Right lung (tissue), 2 donors: ENCODE measurements at regions not wholly inside any gene's neighbourhood (a gene's known extent, or its start where the extent isn't known, plus 50 kb on each side); places are given as distances from the start of the nearest gene placed in this dataset.

Experiments
- DNase-seq, 2 donors: peaks; one replicate each; pipeline ENCODE4 v3.0.0-alpha.2; 2013

DNA sequence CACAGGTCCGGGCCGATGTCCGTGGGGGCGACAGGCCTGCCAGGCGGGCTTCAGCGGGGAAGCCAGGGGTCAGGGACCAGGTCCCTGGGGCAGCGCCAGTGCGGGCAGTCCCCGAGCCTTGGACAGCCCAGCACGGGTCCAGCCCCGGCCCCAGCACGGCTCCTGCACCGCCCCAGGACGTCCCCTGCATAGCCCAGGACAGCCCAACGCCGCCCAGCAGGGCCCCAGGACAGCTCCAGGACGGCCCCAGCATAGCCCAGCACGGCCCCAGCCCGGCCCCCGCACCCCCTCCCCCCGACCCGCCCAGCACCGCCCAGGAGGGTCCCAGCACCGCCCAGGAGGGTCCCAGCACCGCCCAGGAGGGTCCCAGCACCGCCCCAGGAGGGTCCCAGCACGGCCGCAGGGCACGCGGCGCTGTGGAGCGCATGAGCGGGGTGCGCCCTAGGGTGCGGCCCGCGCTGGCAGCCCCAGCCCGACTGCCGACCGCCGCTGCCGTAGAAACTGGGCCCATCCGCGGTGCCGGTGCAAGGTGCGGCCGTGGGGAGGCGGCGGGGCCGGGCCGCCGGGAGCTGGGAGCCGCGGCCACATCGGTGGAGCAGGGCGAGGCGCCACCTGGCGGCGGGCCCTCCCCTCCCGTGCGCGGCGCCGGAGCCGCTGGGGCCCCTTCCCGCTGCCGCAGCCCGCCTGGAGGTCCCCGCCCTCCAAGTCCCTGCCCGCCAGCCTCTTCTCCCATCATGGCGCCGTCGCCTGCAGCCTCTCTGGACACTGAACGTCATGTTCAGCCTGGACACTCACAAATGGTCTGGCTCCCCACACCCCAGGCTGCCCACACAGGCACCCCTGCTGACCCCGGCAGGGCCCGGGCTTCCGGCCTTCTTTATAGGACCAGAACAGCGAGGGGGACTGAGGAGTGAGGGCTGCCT lies 106.8 kb upstream of the NKX1-1 start:
- DNase-seq, result peak; percentile 12 to 22

DNA sequence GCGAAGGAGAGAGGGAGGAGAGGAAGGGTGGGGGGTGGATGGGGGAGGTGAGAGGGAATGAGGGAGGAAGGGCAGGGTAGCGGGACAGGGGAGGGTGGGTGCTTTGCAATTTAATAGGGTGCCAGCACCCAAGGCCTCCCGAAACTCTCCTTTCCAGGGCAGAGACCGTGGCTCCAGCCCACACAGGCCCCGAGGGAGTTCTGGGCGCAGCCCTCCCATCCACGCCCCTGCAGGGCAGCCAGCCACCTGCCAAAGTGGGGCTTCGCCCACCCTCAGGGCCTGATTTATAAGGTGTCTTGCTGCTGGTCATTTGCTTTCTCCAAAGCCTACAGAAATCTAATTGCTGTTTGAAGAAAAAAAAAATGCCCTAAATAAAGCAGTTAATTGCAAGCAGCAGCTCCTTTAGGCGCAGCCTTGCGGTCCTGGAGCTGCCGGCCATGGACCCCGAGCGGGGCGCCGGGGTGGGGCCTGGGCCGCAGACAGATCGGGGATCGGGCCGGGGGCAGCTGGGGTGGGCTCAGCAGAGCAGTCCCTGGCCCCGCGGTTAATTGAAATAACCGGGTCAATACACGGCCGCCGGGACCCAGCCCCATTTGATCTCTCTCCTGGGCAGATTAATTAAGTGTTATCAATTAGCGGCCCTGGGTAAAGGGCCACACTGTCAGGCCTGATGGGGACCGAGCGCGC lies 106.0 kb upstream of the NKX1-1 start:
- DNase-seq, result no peak

GRCh38 chr4:1511441-1512041 lies 105.3 kb upstream of the NKX1-1 start:
- peak in 1 of 2 donors; percentile 58 for DNase-seq

DNA sequence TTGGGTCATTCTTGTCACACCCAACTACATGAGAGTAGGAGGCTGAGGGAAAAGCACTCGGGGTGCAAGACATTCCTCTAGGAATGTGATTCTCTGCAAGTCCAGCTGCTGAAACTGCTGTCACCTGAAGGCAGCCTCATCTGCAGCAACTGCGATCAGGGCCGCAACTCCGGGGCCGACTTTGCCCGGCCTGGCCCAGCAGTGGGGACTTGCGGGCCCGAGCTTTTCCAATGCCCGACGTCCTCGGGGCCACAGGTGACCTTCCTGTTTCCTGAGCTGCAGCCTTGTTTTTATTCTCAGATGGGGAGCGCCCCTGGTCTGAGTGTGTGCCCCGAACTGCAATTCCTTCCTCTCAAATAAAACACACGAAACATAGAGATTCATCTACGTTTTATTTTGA lies 104.7 kb upstream of the NKX1-1 start:
- DNase-seq, result no peak

DNA sequence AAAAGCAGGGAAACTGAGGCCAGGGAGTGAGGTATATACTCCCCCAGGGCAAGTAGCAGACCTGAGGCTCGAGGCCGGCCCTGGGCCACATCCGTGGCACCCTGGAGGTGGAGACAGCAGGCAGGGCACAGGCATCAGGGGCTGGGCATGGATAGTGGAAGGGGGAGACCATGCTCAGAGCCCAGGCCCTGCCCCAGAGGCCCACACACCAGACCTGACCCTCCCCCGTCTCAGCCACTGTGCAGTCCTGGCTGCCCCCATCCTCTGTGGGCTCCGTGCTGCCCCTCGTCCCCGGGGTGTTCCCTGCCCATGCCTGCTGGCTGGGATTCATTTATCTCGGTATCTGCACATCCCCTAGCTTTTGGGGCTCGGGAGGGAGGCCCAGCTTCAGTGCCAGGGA lies 103.1 kb upstream of the NKX1-1 start:
- no peak for DNase-seq

GRCh38 chr4:1508161-1509160 lies 102.2 kb upstream of the NKX1-1 start:
- no peak for DNase-seq

- no peak for DNase-seq
These were observed 100.9 kb upstream of the NKX1-1 start for GRCh38 chr4:1506956-1507721.

GRCh38 chr4:1505511-1506460 lies 99.5 kb upstream of the NKX1-1 start:
- no peak for DNase-seq

DNA sequence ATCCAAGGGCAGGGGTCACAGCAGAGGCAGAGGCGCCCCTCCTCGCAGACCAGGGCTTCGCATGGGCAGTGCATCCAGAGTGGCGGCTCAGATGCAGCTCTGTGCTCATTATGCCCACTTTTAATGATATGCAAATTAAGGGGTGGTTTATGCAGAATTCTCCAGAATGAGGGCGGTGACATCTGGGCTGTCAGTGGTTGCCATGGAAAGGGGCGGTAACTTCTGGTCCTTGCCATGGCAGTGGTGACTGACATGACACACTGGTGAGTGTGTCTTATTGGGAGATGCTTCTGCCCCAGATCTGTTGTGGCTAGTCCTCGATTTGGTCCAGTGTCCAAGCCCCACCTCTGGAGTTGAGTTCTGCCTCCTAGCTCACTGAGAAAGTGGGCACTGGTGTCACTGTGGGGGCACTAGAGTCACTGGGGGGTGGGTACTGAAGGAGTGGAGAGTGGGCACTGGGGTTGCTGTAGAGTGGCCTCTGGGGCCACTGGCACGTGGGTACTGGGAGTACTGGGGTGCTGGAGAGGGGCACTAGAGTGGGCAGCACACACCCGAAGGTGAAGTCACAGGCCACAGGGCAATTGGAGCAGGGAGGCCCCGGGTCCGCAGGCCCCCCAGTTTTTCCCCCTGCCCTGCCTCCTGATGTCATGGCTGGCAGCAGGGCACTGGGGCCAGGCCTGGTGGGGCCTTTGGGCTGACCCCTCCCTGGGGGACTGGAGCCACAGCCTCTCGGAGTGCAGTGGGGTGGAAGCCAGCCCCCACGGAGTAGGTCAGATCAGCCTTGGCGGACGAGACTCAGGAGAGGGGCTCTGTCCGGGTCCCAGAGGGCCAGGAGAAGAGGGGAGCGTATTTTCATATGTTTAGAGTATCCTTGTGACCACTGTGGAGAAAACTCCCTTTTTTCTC lies 98.6 kb upstream of the NKX1-1 start:
- DNase-seq, result no peak

- no peak for DNase-seq
These were observed 97.6 kb upstream of the NKX1-1 start for GRCh38 chr4:1503583-1504471.

DNA sequence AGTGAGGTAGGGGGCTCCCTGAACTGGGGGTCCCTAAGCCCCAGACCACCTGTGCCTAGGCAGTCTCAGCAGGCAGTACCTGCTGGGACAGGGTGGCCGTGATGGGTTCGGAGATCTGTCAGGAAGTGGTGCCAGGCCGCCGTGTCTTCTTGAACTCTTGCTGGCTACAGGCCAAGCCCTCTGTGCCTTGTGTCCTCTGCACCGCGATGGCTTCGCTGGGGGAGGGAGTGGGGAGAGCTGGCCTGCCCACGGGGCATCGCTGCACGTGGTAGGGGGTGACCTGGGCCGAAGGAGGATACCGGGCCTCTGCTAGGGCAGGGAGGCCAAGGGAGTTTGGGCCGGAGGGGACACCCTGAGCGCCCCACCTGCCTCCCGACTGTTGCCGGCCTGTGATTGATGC lies 96.7 kb upstream of the NKX1-1 start:
- no peak for DNase-seq

- DNase-seq, result no peak
These were observed 96.3 kb upstream of the NKX1-1 start for GRCh38 chr4:1502501-1502886.

DNA sequence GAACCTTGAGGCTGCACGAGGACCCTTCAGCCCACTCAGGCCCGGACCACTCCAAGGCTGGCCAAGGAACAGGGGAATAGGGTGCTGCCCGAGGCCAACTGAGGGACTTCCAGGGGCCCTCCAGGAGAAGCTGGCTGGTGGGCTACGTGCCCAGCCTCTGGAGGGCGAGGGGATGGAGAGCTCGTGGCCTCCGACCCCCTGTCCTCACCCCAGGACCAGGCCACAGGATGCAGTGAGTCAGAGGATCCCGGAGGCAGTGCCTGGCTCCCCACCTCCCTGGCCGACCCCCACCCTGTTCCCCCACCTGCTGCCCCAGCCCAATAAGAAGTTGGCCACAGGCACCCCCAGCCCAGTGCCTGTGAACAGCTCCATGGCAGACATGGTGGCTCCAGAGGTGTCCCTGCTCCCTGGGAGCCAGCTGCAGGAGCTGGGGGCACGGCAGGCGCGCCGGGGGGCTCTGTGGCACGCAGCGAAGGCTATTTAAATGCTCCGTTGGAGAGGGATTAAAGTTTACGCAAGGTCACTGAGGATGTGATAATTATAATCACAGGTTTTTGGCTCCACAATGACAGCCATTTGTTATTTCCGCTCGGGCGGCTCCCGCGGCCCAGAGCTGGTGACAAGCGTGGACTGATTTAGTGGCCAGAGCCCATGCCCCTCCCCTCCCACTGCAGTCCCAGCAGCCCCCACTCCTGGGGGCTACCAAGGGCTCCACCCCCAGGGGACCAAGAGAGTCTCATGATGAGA lies 95.7 kb upstream of the NKX1-1 start:
- no peak for DNase-seq

- DNase-seq, result no peak
These were observed 94.9 kb upstream of the NKX1-1 start for GRCh38 chr4:1500966-1501753.

GRCh38 chr4:1500231-1500965 lies 94.2 kb upstream of the NKX1-1 start:
- DNase-seq, result no peak
